ENCODE measurements at regions not wholly inside any gene's neighbourhood (a gene's known extent, or its start where the extent isn't known, plus 50 kb on each side); places are given as distances from the start of the nearest gene placed in this dataset.

- ATAC-seq (no peak), DNase-seq (ENCODE audit: low spot score in 2 of 2) (no peak)
- no peak overlapping the region for H3K27ac Mint-ChIP-seq
- no peaks in the 10 kb centered on the region for H3K36me3 Mint-ChIP-seq
- no peaks in the 10 kb centered on the region for H3K9me3 Mint-ChIP-seq
- H3K4me1 Mint-ChIP-seq, result no peaks in the 10 kb centered on the region
- H3K4me3 Mint-ChIP-seq, result no peak overlapping the region
Observed at GRCh38 chr13:59340151-59340550, 823.6 kb downstream of the DIAPH3 start.

DNA sequence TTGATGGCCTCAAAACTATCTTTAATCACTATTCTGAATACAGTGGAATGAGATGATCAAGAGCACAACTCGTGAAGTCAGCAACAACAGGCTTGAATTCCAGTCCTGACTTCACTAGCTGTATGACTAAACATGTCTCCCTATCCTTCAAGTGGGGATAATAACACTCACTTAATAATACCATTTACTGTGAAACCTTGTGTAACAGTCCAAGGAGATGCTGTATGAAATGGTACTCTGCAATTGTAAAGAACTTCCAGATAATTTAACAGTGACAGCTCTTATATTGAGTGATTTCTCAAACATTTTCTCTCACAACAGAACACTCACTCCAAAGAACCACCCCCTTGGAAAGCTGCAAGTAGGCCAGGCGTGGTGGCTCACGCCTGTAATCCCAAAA is 823.1 kb downstream of the DIAPH3 start:
- Mint-ChIP-seq H3K9me3 (no peaks in the 10 kb centered on the region), H3K27ac (no peak overlapping the region), H3K4me3 (no peak overlapping the region), H3K4me1 (no peaks in the 10 kb centered on the region), H3K36me3 (no peaks in the 10 kb centered on the region)
- no peak for ATAC-seq
- DNase-seq (ENCODE audit: low spot score in 2 of 2), result no peak

GRCh38 chr13:59342400-59342799 is 821.3 kb downstream of the DIAPH3 start:
- Mint-ChIP-seq H3K4me3 (no peak overlapping the region), H3K9me3 (no peaks in the 10 kb centered on the region), H3K4me1 (no peaks in the 10 kb centered on the region), H3K27ac (no peak overlapping the region), H3K36me3 (no peaks in the 10 kb centered on the region)
- no peak for ATAC-seq
- no peak for DNase-seq (ENCODE audit: low spot score in 2 of 2)

DNA sequence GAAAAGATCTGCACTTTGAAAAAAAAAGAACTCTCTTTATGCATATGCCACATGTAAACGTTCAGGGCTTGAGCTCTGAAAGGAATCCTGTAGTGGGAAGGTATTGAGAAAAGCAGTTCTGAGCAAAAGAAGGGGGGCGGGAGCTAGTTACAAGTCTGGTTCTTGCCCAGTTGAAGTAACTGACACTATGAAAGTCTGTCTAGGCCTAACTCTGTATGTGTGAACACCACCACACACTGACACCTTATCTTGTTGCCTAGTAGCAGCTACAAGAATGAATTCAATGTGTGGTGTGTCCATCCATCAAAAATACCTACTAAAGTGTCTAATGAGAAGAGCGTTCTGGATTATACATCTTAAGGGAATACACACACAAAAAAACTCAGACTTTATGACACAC is 820.6 kb downstream of the DIAPH3 start:
- H3K9me3 Mint-ChIP-seq, result no peaks in the 10 kb centered on the region
- no peaks in the 10 kb centered on the region for H3K4me1 Mint-ChIP-seq
- DNase-seq (ENCODE audit: low spot score in 2 of 2) (no peak), ATAC-seq (no peak)
- H3K36me3 Mint-ChIP-seq, result no peaks in the 10 kb centered on the region
- no peak overlapping the region for H3K4me3 Mint-ChIP-seq
- H3K27ac Mint-ChIP-seq, result no peak overlapping the region

DNA sequence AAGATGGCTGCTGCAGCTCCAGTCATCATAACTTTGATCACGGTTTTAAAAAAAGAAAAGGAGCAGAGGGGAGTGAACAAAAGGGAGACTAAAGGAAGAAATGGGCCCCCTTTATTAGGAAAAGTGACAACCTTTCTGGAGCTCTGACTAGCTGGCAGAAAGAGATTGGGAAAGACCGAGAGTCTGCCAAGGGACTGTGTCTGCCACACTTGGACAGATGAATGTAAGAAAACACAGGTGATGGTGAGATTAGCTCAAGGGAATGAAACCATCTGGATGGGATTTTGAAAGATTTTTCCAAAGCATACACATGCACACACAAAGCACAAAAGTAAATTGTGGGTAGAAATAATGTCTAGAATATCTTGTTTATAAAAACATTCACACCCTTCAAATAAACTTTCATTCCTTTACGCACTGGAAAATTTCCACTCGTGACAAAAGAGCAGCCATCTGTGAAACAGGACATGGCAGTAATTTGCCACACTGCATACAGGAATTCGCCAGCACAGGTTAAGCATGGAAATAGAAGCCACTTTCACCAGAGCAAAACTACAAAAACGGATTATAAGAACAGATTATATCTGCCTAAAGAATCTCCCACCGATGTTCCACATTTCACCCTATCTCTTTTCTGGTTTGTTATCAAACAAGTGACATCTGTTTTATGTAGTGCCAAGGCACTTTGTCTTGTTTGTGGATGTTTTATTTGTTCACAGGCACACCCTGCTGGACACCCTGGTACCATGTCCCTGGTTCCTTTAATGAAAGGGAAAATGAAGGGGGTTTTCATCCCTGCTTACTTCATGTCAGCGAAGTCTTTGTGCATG is 819.5 kb downstream of the DIAPH3 start:
- Mint-ChIP-seq H3K4me3 (no peak overlapping the region), H3K27ac (no peak overlapping the region), H3K9me3 (no peaks in the 10 kb centered on the region), H3K36me3 (no peaks in the 10 kb centered on the region), H3K4me1 (no peaks in the 10 kb centered on the region)
- DNase-seq (ENCODE audit: low spot score in 2 of 2), result no peak
- no peak for ATAC-seq

DNA sequence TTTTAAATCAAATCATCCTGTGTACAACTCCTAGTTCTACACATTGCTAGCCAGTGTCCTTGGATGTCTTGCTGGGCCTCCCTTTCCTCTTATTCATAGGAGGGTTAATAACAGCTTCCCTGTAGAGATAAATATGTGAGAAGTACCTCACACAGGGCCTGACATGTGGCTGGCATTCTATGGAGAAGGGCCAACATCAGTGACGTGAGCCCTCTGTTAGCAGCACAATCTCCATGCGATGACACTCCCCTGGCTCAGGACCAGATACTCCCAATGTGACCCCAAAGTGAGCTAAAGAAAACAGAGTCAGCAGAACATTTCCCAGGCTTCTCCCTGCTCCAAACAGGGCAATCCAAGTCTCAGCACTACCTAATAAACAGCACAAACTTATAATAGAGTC is 818.4 kb downstream of the DIAPH3 start:
- H3K4me1 Mint-ChIP-seq, result no peaks in the 10 kb centered on the region
- no peaks in the 10 kb centered on the region for H3K36me3 Mint-ChIP-seq
- no peak for ATAC-seq
- no peaks in the 10 kb centered on the region for H3K9me3 Mint-ChIP-seq
- H3K4me3 Mint-ChIP-seq, result no peak overlapping the region
- no peak overlapping the region for H3K27ac Mint-ChIP-seq
- DNase-seq (ENCODE audit: low spot score in 2 of 2), result no peak

GRCh38 chr13:59346999-59347723 is 816.6 kb downstream of the DIAPH3 start:
- H3K4me3 Mint-ChIP-seq, result no peak overlapping the region
- no peak for ATAC-seq

GRCh38 chr13:59348617-59349016 is 815.1 kb downstream of the DIAPH3 start:
- H3K9me3 Mint-ChIP-seq, result no peaks in the 10 kb centered on the region
- no peak for ATAC-seq
- no peak overlapping the region for H3K27ac Mint-ChIP-seq
- no peak overlapping the region for H3K4me3 Mint-ChIP-seq
- DNase-seq (ENCODE audit: low spot score in 2 of 2), result no peak
- H3K4me1 Mint-ChIP-seq, result no peaks in the 10 kb centered on the region
- no peaks in the 10 kb centered on the region for H3K36me3 Mint-ChIP-seq

More at GRCh38 chr13:59346999-59347723, 816.6 kb downstream of the DIAPH3 start:
- H3K4me1 Mint-ChIP-seq, result no peaks in the 10 kb centered on the region
- no peaks in the 10 kb centered on the region for H3K9me3 Mint-ChIP-seq
- H3K27ac Mint-ChIP-seq, result no peak overlapping the region
- no peak for DNase-seq (ENCODE audit: low spot score in 2 of 2)
- H3K36me3 Mint-ChIP-seq, result no peaks in the 10 kb centered on the region

DNA sequence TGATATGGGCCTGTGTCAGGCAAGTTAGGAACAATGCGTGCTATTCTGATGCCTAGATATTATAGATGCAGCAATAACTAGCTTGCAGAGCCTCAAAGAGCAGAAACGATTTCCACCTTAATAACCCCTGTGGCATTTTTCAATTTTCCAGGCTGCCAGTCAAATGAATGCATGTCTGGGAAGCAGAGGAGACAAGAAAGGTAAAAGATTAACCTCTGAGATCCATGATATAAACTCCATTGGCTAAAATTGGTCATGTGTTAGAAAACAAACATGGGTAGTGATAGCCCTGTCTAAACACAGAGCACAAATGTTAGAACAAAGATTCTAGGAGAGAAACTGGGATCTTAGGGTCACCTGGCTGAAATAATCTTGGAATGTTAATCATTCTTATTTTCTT is 811.1 kb downstream of the DIAPH3 start:
- no peak for DNase-seq (ENCODE audit: low spot score in 2 of 2)
- no peaks in the 10 kb centered on the region for H3K36me3 Mint-ChIP-seq
- no peak for ATAC-seq
- H3K27ac Mint-ChIP-seq, result no peak overlapping the region
- no peaks in the 10 kb centered on the region for H3K9me3 Mint-ChIP-seq
- no peaks in the 10 kb centered on the region for H3K4me1 Mint-ChIP-seq
- no peak overlapping the region for H3K4me3 Mint-ChIP-seq

- no peak overlapping the region for H3K27ac Mint-ChIP-seq
- H3K9me3 Mint-ChIP-seq, result no peaks in the 10 kb centered on the region
- no peaks in the 10 kb centered on the region for H3K4me1 Mint-ChIP-seq
- no peak overlapping the region for H3K4me3 Mint-ChIP-seq
- no peak for DNase-seq (ENCODE audit: low spot score in 2 of 2)
- no peaks in the 10 kb centered on the region for H3K36me3 Mint-ChIP-seq
- no peak for ATAC-seq
Observed at GRCh38 chr13:59354665-59355369, 808.9 kb downstream of the DIAPH3 start.

- ATAC-seq, result peak; percentile 29
- H3K4me3 Mint-ChIP-seq, result no peak overlapping the region
- H3K4me1 Mint-ChIP-seq, result no peaks in the 10 kb centered on the region
- no peak for DNase-seq (ENCODE audit: low spot score in 2 of 2)
- no peaks in the 10 kb centered on the region for H3K9me3 Mint-ChIP-seq
- H3K27ac Mint-ChIP-seq, result no peak overlapping the region
- H3K36me3 Mint-ChIP-seq, result no peaks in the 10 kb centered on the region
Observed at GRCh38 chr13:59356607-59357006, 807.1 kb downstream of the DIAPH3 start.

- no peaks in the 10 kb centered on the region for H3K36me3 Mint-ChIP-seq
- H3K9me3 Mint-ChIP-seq, result no peaks in the 10 kb centered on the region
- H3K4me3 Mint-ChIP-seq, result no peak overlapping the region
- no peak overlapping the region for H3K27ac Mint-ChIP-seq
- DNase-seq (ENCODE audit: low spot score in 2 of 2), result no peak
- ATAC-seq, result no peak
- H3K4me1 Mint-ChIP-seq, result no peaks in the 10 kb centered on the region
Observed at GRCh38 chr13:59358014-59358413, 805.7 kb downstream of the DIAPH3 start.

DNA sequence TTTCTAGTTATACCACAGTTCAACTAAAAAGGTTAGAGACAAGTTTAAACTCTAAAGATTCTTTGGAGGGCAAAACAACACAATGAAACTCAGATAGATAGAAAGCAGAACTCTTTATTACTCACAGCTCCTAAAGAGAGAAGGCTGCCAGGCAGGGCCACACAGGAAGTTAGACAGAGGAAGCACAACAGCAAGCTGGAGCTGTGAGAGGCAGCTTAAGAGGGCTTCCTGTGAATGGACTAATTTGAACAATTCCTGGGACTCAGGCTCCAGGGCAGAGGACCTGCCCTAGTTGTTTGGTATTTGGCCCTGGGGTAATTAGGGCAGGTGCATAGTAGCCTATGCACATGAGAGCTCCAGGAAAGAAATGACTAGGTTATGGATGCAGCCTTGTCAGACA is 803.6 kb downstream of the DIAPH3 start:
- no peak for DNase-seq (ENCODE audit: low spot score in 2 of 2)
- no peaks in the 10 kb centered on the region for H3K9me3 Mint-ChIP-seq
- H3K4me1 Mint-ChIP-seq, result no peaks in the 10 kb centered on the region
- H3K27ac Mint-ChIP-seq, result no peak overlapping the region
- H3K4me3 Mint-ChIP-seq, result no peak overlapping the region
- H3K36me3 Mint-ChIP-seq, result no peaks in the 10 kb centered on the region
- ATAC-seq, result peak; percentile 75

DNA sequence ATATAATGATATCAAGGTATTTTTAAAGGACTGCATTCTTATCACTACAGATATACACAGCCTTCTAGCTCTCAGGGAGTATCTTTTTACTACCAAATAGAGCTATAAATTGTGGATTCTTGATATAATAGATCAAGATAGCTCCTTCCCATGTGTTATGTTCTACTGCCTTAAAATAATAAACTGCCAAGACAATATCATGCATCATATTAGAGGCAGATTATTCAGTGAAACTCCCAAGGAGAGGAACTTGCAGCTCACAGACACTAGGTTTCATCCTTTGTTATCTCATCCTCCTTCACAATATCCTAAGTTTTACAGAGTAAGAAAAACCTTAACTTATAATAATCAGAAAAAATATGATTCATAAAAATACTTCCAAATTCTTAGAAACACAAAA is 802.8 kb downstream of the DIAPH3 start:
- H3K9me3 Mint-ChIP-seq, result no peaks in the 10 kb centered on the region
- ATAC-seq, result no peak
- H3K36me3 Mint-ChIP-seq, result no peaks in the 10 kb centered on the region
- H3K4me1 Mint-ChIP-seq, result no peaks in the 10 kb centered on the region
- H3K4me3 Mint-ChIP-seq, result no peak overlapping the region
- no peak overlapping the region for H3K27ac Mint-ChIP-seq
- no peak for DNase-seq (ENCODE audit: low spot score in 2 of 2)

DNA sequence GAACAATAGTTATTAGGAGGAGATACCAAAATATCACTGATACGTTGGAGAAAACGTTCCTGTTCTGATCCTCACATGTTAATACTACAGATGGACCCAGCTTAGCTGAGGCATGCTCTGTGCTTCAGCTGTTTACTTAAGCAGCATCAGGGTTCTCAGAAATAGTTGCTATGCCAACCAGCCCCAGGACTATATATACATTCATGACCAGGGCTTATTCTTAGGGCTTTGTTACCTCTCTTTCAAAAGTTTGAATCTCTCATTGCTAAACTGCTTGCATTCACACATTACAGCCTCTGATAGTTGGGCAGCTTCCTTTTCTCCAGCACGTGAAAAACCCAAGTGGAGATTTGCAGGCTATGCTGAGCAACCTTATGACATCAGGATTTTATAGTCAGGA is 800.4 kb downstream of the DIAPH3 start:
- no peak for ATAC-seq
- Mint-ChIP-seq H3K36me3 (no peaks in the 10 kb centered on the region), H3K27ac (no peak overlapping the region)

GRCh38 chr13:59363947-59364346 is 799.8 kb downstream of the DIAPH3 start:
- Mint-ChIP-seq H3K9me3 (no peaks in the 10 kb centered on the region), H3K4me3 (no peak overlapping the region), H3K36me3 (no peaks in the 10 kb centered on the region), H3K27ac (no peak overlapping the region), H3K4me1 (no peaks in the 10 kb centered on the region)
- DNase-seq (ENCODE audit: low spot score in 2 of 2), result no peak
- no peak for ATAC-seq

More for the DNA sequence above, 800.4 kb downstream of the DIAPH3 start:
- no peak overlapping the region for H3K4me3 Mint-ChIP-seq
- no peaks in the 10 kb centered on the region for H3K4me1 Mint-ChIP-seq
- no peak for DNase-seq (ENCODE audit: low spot score in 2 of 2)
- no peaks in the 10 kb centered on the region for H3K9me3 Mint-ChIP-seq
